GM12878 (cell line): ENCODE measurements at regions not wholly inside any gene's neighbourhood (a gene's known extent, or its start where the extent isn't known, plus 50 kb on each side); places are given as distances from the start of the nearest gene placed in this dataset.

Source experiments
- ATAC-seq: fragments of 200-7000 bp; cut with Tn5 transposase; 3 replicates; pipeline ENCODE4 v1.9.1; 2020; ENCODE audit warnings: mild to moderate bottlenecking, moderate library complexity
- BruUV-seq: library from RNA; stranded (reverse); fragments of 400-500 nt; replicated peaks from 2 replicates; lab custom pipeline; 2021; lab: Mats Ljungman, UMichigan
- CTCF ChIA-PET: fragments of 300-600 bp; sonication (Branson Sonifier 250); formaldehyde crosslinking; extraction: SDS; loops from one replicate; lab custom pipeline; 2021; ENCODE audit warnings: inconsistent platforms; lab: Yijun Ruan, JAX
- POLR2A ChIA-PET: fragments of 350-600 bp; formaldehyde crosslinking; extraction: SDS; loops from one replicate; lab custom pipeline; 2021; ENCODE audit warnings: inconsistent platforms; lab: Charles Lee
- RAD21 ChIA-PET: fragments of 300-600 bp; sonication (Branson Sonifier 250); formaldehyde crosslinking; loops from one replicate; lab custom pipeline; 2023; ENCODE audit warnings: antibody characterized with exemption; ENCODE audit not compliant: unreplicated experiment; lab: Charles Lee
- SMC1A ChIA-PET: fragments of 300-600 bp; sonication (Branson Sonifier 250); formaldehyde crosslinking; loops from one replicate; lab custom pipeline; 2023; ENCODE audit not compliant: unreplicated experiment, uncharacterized antibody; lab: Charles Lee
- DNase-seq: peaks from one replicate; pipeline ENCODE4 v3.0.0-alpha.2; 2011; ENCODE audit warnings: low read depth, low spot score
- FAIRE-seq: peaks from 3 replicates; lab custom pipeline; 2011; peaks lifted over from hg19 to GRCh38; lab: Jason Lieb, UNC
- H2AFZ ChIP-seq: 2 replicates; pipeline ENCODE4 v1.6.0; 2011; ENCODE audit warnings: low read depth, low read length, control low read depth; ENCODE audit not compliant: control insufficient read depth
- H3K27ac ChIP-seq: 2 replicates; pipeline ENCODE4 v1.5.1; 2011; ENCODE audit warnings: control low read depth; ENCODE audit not compliant: control insufficient read depth, insufficient read depth
- H3K27me3 ChIP-seq, 2 experiments: replicated peaks in 1 of 2; 2 replicates each; pipeline versions ENCODE4 v1.6.0 to v1.6.1; 2011; ENCODE audit warnings: low read length in 1 of 2; ENCODE audit not compliant: control insufficient read depth in 2 of 2, insufficient read depth in 2 of 2
- H3K36me3 ChIP-seq, 2 experiments: 2 replicates each; pipeline ENCODE4 v1.5.1; 2011; ENCODE audit warnings: low read length in 1 of 2; ENCODE audit not compliant: control insufficient read depth in 2 of 2, insufficient read depth in 2 of 2
- H3K4me1 ChIP-seq: 2 replicates; pipeline ENCODE4 v1.6.1; 2011; ENCODE audit warnings: mild to moderate bottlenecking, low read length, moderate library complexity, mixed read lengths; ENCODE audit not compliant: control insufficient read depth, insufficient read depth
- H3K4me2 ChIP-seq: 2 replicates; pipeline ENCODE4 v1.6.0; 2011; ENCODE audit warnings: control low read depth; ENCODE audit not compliant: control insufficient read depth, insufficient read depth
- H3K4me3 ChIP-seq: fragments of 200-600 bp; sonication (generic); 2 replicates; pipeline ENCODE4 v1.5.1; 2016
- H3K79me2 ChIP-seq: 2 replicates; pipeline ENCODE4 v1.6.0; 2011; ENCODE audit warnings: low read length; ENCODE audit not compliant: control insufficient read depth, insufficient read depth
- H3K9ac ChIP-seq: 2 replicates; pipeline ENCODE4 v1.8.0; 2011; ENCODE audit warnings: low read length, control low read depth, mixed read lengths; ENCODE audit not compliant: control insufficient read depth, insufficient read depth
- H3K9me3 ChIP-seq: replicated peaks from 3 replicates; pipeline ENCODE4 v1.5.1; 2011; ENCODE audit warnings: mild to moderate bottlenecking, low read length; ENCODE audit not compliant: control insufficient read depth, insufficient read depth
- H4K20me1 ChIP-seq: 2 replicates; pipeline ENCODE4 v1.6.0; 2011; ENCODE audit not compliant: control insufficient read depth, insufficient read depth
- POLR2AphosphoS5 ChIP-seq: IDR thresholded peaks from 2 replicates; pipeline ENCODE4 v1.6.1; 2011; ENCODE audit warnings: mild to moderate bottlenecking, low read length, inconsistent platforms
- ZNF24 ChIP-seq: fragments of 450-650 bp; IDR thresholded peaks from 2 replicates; pipeline ENCODE4 v1.6.1; 2017; ENCODE audit warnings: antibody characterized with exemption, mild to moderate bottlenecking
- WGBS: methylation state at CpG from one replicate; pipeline ENCODE4 v1.1.6; 2016; ENCODE audit warnings: low lambda C conversion rate; ENCODE audit not compliant: insufficient replicate concordance, insufficient coverage; ENCODE audit errors: missing lambda C conversion rate; 5-methylcytosine and 5-hydroxymethylcytosine counted together
- in situ Hi-C: fragments of 300-500 bp; cut with MboI; formaldehyde crosslinking; loops from 9 replicates; pipeline ENCODE4 v1.14.3; 2018; ENCODE audit warnings: mixed read lengths
- intact Hi-C: fragments of 100-400 bp; cut with micrococcal nuclease; formaldehyde crosslinking; loops from one replicate; pipeline ENCODE4 v1.14.2; 2022; ENCODE audit not compliant: unreplicated experiment
- TF ChIP-seq, protein P1 (sequence below): fragments of 450-650 bp; IDR thresholded peaks from 2 replicates; pipeline ENCODE4 v1.6.1; 2017; ENCODE audit warnings: antibody characterized with exemption, mild to moderate bottlenecking, moderate library complexity
- TF ChIP-seq, protein P2 (sequence below): IDR thresholded peaks from 2 replicates; pipeline ENCODE4 v1.6.1; 2012; ENCODE audit warnings: low read length, inconsistent platforms
- TF ChIP-seq, protein P3 (sequence below): IDR thresholded peaks from 2 replicates; pipeline ENCODE4 v1.6.1; 2012; ENCODE audit warnings: low read depth, low read length, improper control_type of control experiment

- no peaks in the 10 kb centered on the region for H3K36me3 ChIP-seq
- no peaks in the 10 kb centered on the region for H3K27me3 ChIP-seq
- H3K4me3 ChIP-seq: no peak overlapping the region
- RAD21 ChIA-PET: interaction anchor here (1.0 kb wide), 1 partner anchor 29 kb away, joined by 3 read pairs; no protein-coding TSS in a partner anchor
- H3K27ac ChIP-seq: no peak overlapping the region
- H3K4me2 ChIP-seq: no peak overlapping the region
- intact Hi-C loops: no loop called here
- in situ Hi-C loops: no loop called here
- DNase-seq (no peak), FAIRE-seq (peak; percentile 52), ATAC-seq (no peak)
- TF ChIP-seq, protein P1, sequence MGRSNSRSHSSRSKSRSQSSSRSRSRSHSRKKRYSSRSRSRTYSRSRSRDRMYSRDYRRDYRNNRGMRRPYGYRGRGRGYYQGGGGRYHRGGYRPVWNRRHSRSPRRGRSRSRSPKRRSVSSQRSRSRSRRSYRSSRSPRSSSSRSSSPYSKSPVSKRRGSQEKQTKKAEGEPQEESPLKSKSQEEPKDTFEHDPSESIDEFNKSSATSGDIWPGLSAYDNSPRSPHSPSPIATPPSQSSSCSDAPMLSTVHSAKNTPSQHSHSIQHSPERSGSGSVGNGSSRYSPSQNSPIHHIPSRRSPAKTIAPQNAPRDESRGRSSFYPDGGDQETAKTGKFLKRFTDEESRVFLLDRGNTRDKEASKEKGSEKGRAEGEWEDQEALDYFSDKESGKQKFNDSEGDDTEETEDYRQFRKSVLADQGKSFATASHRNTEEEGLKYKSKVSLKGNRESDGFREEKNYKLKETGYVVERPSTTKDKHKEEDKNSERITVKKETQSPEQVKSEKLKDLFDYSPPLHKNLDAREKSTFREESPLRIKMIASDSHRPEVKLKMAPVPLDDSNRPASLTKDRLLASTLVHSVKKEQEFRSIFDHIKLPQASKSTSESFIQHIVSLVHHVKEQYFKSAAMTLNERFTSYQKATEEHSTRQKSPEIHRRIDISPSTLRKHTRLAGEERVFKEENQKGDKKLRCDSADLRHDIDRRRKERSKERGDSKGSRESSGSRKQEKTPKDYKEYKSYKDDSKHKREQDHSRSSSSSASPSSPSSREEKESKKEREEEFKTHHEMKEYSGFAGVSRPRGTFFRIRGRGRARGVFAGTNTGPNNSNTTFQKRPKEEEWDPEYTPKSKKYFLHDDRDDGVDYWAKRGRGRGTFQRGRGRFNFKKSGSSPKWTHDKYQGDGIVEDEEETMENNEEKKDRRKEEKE: no peak
- no peak for TF ChIP-seq POLR2AphosphoS5
- TF ChIP-seq, protein P2, sequence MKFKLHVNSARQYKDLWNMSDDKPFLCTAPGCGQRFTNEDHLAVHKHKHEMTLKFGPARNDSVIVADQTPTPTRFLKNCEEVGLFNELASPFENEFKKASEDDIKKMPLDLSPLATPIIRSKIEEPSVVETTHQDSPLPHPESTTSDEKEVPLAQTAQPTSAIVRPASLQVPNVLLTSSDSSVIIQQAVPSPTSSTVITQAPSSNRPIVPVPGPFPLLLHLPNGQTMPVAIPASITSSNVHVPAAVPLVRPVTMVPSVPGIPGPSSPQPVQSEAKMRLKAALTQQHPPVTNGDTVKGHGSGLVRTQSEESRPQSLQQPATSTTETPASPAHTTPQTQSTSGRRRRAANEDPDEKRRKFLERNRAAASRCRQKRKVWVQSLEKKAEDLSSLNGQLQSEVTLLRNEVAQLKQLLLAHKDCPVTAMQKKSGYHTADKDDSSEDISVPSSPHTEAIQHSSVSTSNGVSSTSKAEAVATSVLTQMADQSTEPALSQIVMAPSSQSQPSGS: no peak
- no peak for TF ChIP-seq ZNF24
- TF ChIP-seq, protein P3, sequence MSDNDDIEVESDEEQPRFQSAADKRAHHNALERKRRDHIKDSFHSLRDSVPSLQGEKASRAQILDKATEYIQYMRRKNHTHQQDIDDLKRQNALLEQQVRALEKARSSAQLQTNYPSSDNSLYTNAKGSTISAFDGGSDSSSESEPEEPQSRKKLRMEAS: no peak
- H3K4me1 ChIP-seq: no peaks in the 10 kb centered on the region
- no peaks in the 10 kb centered on the region for H4K20me1 ChIP-seq
- no peaks in the 10 kb centered on the region for H3K79me2 ChIP-seq
- no peak overlapping the region for H2AFZ ChIP-seq
- no peak overlapping the region for H3K9ac ChIP-seq
- CTCF ChIA-PET: interaction anchor here (0.9 kb wide), 1 partner anchor 29 kb away, joined by 3 read pairs; no protein-coding TSS in a partner anchor
- SMC1A ChIA-PET: no interaction called here
- WGBS: 52% methylated on average over 2 of the region's 2 CpGs
- H3K9me3 ChIP-seq: no peaks in the 10 kb centered on the region
- POLR2A ChIA-PET: no interaction called here
- BruUV-seq: no TSS peak
Observed at GRCh38 chr14:46233786-46234185, 417.8 kb downstream of the RPL10L start.
